OCI-LY7 (cell line): ENCODE measurements at regions not wholly inside any gene's neighbourhood (a gene's known extent, or its start where the extent isn't known, plus 50 kb on each side); places are given as distances from the start of the nearest gene placed in this dataset.

Experiments
- BruUV-seq: library from RNA; stranded (reverse); fragments of 400-500 nt; replicated peaks from 2 replicates; lab custom pipeline; 2021; lab: Mats Ljungman, UMichigan
- CTCF ChIA-PET: fragments of 300-600 bp; sonication (Branson Sonifier 250); formaldehyde crosslinking; loops from one replicate; lab custom pipeline; 2022; ENCODE audit warnings: antibody characterized with exemption; ENCODE audit not compliant: unreplicated experiment; lab: Charles Lee
- POLR2A ChIA-PET: fragments of 300-600 bp; sonication (Branson Sonifier 250); formaldehyde crosslinking; loops from one replicate; lab custom pipeline; 2022; ENCODE audit warnings: antibody characterized with exemption; lab: Charles Lee
- DNase-seq: peaks from one replicate; pipeline ENCODE4 v3.0.0-alpha.2; 2015; ENCODE audit warnings: low spot score
- H2AFZ ChIP-seq: fragments of 200-600 bp; sonication (generic), shearing (Covaris generic); 2 replicates; pipeline ENCODE4 v1.6.1; 2014; ENCODE audit warnings: mild to moderate bottlenecking, antibody characterized with exemption, low read length, moderate library complexity
- H3K27ac ChIP-seq: fragments of 200-600 bp; sonication (generic); 2 replicates; pipeline ENCODE4 v1.5.1; 2014; ENCODE audit warnings: mixed run types, low read depth, mild to moderate bottlenecking, moderate library complexity, low read length, inconsistent platforms; ENCODE audit not compliant: poor library complexity, severe bottlenecking
- H3K36me3 ChIP-seq: fragments of 200-600 bp; sonication (generic); 2 replicates; pipeline ENCODE4 v1.6.1; 2014; ENCODE audit warnings: mild to moderate bottlenecking, antibody characterized with exemption, low read length, moderate library complexity, mixed read lengths; ENCODE audit not compliant: insufficient read depth
- H3K4me1 ChIP-seq: fragments of 200-600 bp; sonication (generic); 2 replicates; pipeline ENCODE4 v1.5.1; 2014; ENCODE audit warnings: mild to moderate bottlenecking, low read length; ENCODE audit not compliant: insufficient read depth, poor library complexity, severe bottlenecking
- H3K4me2 ChIP-seq: fragments of 200-600 bp; sonication (generic); 2 replicates; pipeline ENCODE4 v1.6.1; 2014; ENCODE audit warnings: mild to moderate bottlenecking, low read length
- H3K4me3 ChIP-seq: fragments of 200-600 bp; sonication (generic); 2 replicates; pipeline ENCODE4 v1.5.1; 2014; ENCODE audit warnings: mild to moderate bottlenecking, low read depth, low read length; ENCODE audit not compliant: poor library complexity, severe bottlenecking
- H3K79me2 ChIP-seq: fragments of 200-600 bp; sonication (generic); 2 replicates; pipeline ENCODE4 v1.6.1; 2016; ENCODE audit warnings: low read depth, mild to moderate bottlenecking, low read length, moderate library complexity, mixed read lengths; ENCODE audit not compliant: insufficient read depth
- H3K9me2 ChIP-seq: fragments of 200-600 bp; sonication (generic); 2 replicates; pipeline ENCODE4 v1.6.1; 2016; ENCODE audit warnings: mild to moderate bottlenecking, low read length, mixed read lengths; ENCODE audit not compliant: insufficient read depth
- H3K9me3 ChIP-seq: fragments of 200-600 bp; sonication (generic); 2 replicates; pipeline ENCODE4 v1.6.1; 2014; ENCODE audit warnings: mild to moderate bottlenecking, mixed run types, low read length, mixed read lengths
- H4K20me1 ChIP-seq: fragments of 200-600 bp; sonication (generic); 2 replicates; pipeline ENCODE4 v1.6.1; 2014; ENCODE audit warnings: mild to moderate bottlenecking, antibody characterized with exemption, low read length, moderate library complexity, mixed read lengths; ENCODE audit not compliant: insufficient read depth
- CTCF ChIP-seq: fragments of 200-600 bp; sonication (generic); conservative IDR thresholded peaks from 2 replicates; pipeline ENCODE4 v1.5.1; 2014; ENCODE audit warnings: mild to moderate bottlenecking, antibody characterized with exemption, low read length, moderate library complexity, mixed read lengths
- EZH2phosphoT487 ChIP-seq: fragments of 200-600 bp; sonication (generic); IDR thresholded peaks from 2 replicates; pipeline ENCODE4 v1.6.1; 2018; ENCODE audit warnings: low read depth, borderline replicate concordance, mild to moderate bottlenecking, mixed run types, antibody characterized with exemption, low read length, moderate library complexity, mixed read lengths
- intact Hi-C: fragments of 100-400 bp; cut with micrococcal nuclease; formaldehyde crosslinking; loops from one replicate; pipeline ENCODE4 v1.10.0; 2022; ENCODE audit not compliant: unreplicated experiment

DNA sequence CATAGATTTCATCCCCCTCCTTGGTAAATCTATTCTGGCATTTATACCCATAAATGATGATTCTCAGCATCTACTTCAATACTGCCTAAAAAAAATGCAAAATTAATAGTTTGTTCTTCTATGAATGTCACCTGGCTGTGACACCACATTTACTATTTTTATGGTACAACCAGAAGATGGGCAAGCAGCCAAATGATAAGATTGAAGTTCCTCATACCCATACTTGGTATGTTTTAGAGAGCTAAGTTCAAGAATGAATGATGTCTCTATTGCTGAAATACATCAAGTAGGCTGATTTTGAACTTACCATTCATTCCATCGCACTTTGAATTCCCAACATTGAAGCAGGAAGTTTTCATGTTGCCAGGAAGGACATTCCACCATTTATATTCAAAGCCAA lies 134.2 kb downstream of the ELAPOR2 start:
- Histone ChIP-seq H3K4me2 (no peak overlapping the region), H3K27ac (no peak overlapping the region), H2AFZ (no peak overlapping the region), H3K79me2 (no peaks in the 10 kb centered on the region), H3K4me3 (no peak overlapping the region), H3K9me2 (no peaks in the 10 kb centered on the region), H4K20me1 (no peaks in the 10 kb centered on the region), H3K4me1 (peaks cover 9% of the 10 kb centered on the region), H3K36me3 (no peaks in the 10 kb centered on the region), H3K9me3 (no peaks in the 10 kb centered on the region)
- intact Hi-C loops, result no loop called here
- no TSS peak for BruUV-seq
- no peak for DNase-seq
- TF ChIP-seq EZH2phosphoT487 (no peak), CTCF (no peak)
- ChIA-PET CTCF (no interaction called here), POLR2A (interaction anchor here (1.1 to 2.7 kb wide), 2 partner anchors 16 to 224 kb away, joined by 3 to 12 read pairs; no protein-coding TSS in a partner anchor)

DNA sequence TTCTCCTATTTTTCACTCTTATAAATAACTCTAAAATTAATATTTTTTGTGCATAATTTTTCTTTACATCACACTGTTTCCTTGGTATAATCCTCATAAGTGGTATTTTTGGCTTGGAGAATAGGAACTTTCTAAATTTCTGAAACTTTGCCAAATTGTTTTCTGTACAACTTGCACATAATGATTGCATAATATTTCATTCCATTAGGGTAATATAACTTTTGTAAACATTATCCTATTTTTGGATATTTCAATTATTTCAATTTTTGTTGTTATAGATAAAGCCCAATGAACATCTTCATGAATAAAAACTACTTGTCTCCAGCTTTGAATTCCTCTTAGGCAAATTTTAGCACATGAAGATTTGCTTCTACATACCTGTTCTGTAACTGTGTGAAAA lies 135.9 kb downstream of the ELAPOR2 start:
- BruUV-seq, result no TSS peak
- Histone ChIP-seq H3K4me1 (no peaks in the 10 kb centered on the region), H4K20me1 (no peaks in the 10 kb centered on the region), H3K9me3 (no peaks in the 10 kb centered on the region), H2AFZ (no peak overlapping the region), H3K79me2 (no peaks in the 10 kb centered on the region), H3K4me3 (no peak overlapping the region), H3K36me3 (no peaks in the 10 kb centered on the region), H3K27ac (no peak overlapping the region), H3K9me2 (no peaks in the 10 kb centered on the region), H3K4me2 (no peak overlapping the region)
- DNase-seq, result no peak
- intact Hi-C loops, result no loop called here
- TF ChIP-seq CTCF, result no peak
- TF ChIP-seq EZH2phosphoT487, result no peak
- CTCF ChIA-PET, result no interaction called here
- POLR2A ChIA-PET, result interaction anchor here (0.6 to 1.5 kb wide), 5 partner anchors 17 to 541 kb away, joined by 3 to 4 read pairs (median 3); partner anchors contain the start of gene CROT

DNA sequence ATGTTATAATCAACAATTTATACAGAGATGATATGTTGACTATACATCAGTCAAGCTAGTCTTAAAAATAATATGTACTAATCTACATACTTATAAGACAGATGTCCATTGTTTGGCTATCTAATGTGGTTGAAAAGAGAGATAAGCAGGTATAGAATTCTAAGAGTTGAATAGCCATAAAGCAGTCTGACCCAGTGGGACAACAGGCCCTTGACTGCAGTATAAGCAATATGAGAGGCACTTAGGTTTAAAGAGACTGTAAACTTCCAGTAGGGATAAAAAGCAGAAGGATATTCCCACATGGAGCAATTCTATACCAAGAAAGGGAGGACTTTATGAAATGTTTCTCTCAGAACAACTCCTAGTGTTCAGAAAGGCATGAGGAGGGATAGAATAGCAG lies 139.3 kb downstream of the ELAPOR2 start:
- H3K36me3 ChIP-seq, result no peaks in the 10 kb centered on the region
- no peaks in the 10 kb centered on the region for H4K20me1 ChIP-seq
- no peaks in the 10 kb centered on the region for H3K9me2 ChIP-seq
- ChIA-PET POLR2A (interaction anchor here (0.5 to 0.6 kb wide), 2 partner anchors 167 to 582 kb away, joined by 3 read pairs; no protein-coding TSS in a partner anchor), CTCF (no interaction called here)
- no peak overlapping the region for H2AFZ ChIP-seq
- BruUV-seq, result no TSS peak
- no peak for DNase-seq
- no peak overlapping the region for H3K4me2 ChIP-seq
- no peak overlapping the region for H3K4me3 ChIP-seq
- H3K9me3 ChIP-seq, result no peaks in the 10 kb centered on the region
- no peaks in the 10 kb centered on the region for H3K79me2 ChIP-seq
- no peak overlapping the region for H3K27ac ChIP-seq
- TF ChIP-seq CTCF, result no peak
- TF ChIP-seq EZH2phosphoT487, result no peak
- intact Hi-C loops, result no loop called here
- H3K4me1 ChIP-seq, result no peaks in the 10 kb centered on the region
